Uterus (tissue), 2 donors: ENCODE measurements at regions not wholly inside any gene's neighbourhood (a gene's known extent, or its start where the extent isn't known, plus 50 kb on each side); places are given as distances from the start of the nearest gene placed in this dataset.

Experiments used
- POLR2A ChIP-seq, 2 donors: fragments of 450-650 bp; IDR thresholded peaks; one replicate each; pipeline ENCODE4 v1.6.1; 2016; ENCODE audit warnings: antibody characterized with exemption in 2 of 2, mild to moderate bottlenecking in 1 of 2, moderate library complexity in 1 of 2
- TF ChIP-seq, protein P1 (sequence below), 4 experiments: fragments of 200-600 bp in 2 of 4; fragments of 450-650 bp in 2 of 4; sonication (generic) in 2 of 4; IDR thresholded peaks; one replicate each; pipeline ENCODE4 v1.5.1; 2016 to 2019; ENCODE audit warnings: antibody characterized with exemption in 4 of 4, mild to moderate bottlenecking in 2 of 4, moderate library complexity in 1 of 4

- TF ChIP-seq POLR2A (IDR thresholded peaks at IDR 0.05) = no peak
- TF ChIP-seq, protein P1, sequence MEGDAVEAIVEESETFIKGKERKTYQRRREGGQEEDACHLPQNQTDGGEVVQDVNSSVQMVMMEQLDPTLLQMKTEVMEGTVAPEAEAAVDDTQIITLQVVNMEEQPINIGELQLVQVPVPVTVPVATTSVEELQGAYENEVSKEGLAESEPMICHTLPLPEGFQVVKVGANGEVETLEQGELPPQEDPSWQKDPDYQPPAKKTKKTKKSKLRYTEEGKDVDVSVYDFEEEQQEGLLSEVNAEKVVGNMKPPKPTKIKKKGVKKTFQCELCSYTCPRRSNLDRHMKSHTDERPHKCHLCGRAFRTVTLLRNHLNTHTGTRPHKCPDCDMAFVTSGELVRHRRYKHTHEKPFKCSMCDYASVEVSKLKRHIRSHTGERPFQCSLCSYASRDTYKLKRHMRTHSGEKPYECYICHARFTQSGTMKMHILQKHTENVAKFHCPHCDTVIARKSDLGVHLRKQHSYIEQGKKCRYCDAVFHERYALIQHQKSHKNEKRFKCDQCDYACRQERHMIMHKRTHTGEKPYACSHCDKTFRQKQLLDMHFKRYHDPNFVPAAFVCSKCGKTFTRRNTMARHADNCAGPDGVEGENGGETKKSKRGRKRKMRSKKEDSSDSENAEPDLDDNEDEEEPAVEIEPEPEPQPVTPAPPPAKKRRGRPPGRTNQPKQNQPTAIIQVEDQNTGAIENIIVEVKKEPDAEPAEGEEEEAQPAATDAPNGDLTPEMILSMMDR (IDR thresholded peaks at IDR 0.05) = no peak
Observed at GRCh38 chr1:228835911-228836310, 100.6 kb downstream of the RHOU start.
